ENCODE measurements at regions not wholly inside any gene's neighbourhood (a gene's known extent, or its start where the extent isn't known, plus 50 kb on each side); places are given as distances from the start of the nearest gene placed in this dataset.
"Not testable (repeated sequence)": the region's sequence is repeated elsewhere in the genome, so short reads cannot be mapped to it uniquely, and the experiment has no call there.

- DNase-seq; in situ Hi-C loops (cut with MboI; ENCODE audit: low pct_unique_long_range_greater_than_20kb, low sequenced_read_pairs): not testable (repeated sequence)
Measured at GRCh38 chr2:156254637-156255067, 77.9 kb downstream of the NR4A2 start.

- in situ Hi-C loops (cut with MboI; ENCODE audit: low pct_unique_long_range_greater_than_20kb, low sequenced_read_pairs): no loop called here
- no peak for DNase-seq
Measured at GRCh38 chr2:156253765-156254164, 78.8 kb downstream of the NR4A2 start.

GRCh38 chr2:156242874-156243273, 89.6 kb downstream of the NR4A2 start:
- in situ Hi-C loops (cut with MboI; ENCODE audit: low pct_unique_long_range_greater_than_20kb, low sequenced_read_pairs): no loop called here
- DNase-seq: no peak

- no peak for DNase-seq
- in situ Hi-C loops (cut with MboI; ENCODE audit: low pct_unique_long_range_greater_than_20kb, low sequenced_read_pairs): no loop called here
Measured at GRCh38 chr2:156237558-156237957, 95.0 kb downstream of the NR4A2 start.

GRCh38 chr2:156229724-156230362, 102.7 kb downstream of the NR4A2 start:
- in situ Hi-C loops (cut with MboI; ENCODE audit: low pct_unique_long_range_greater_than_20kb, low sequenced_read_pairs): no loop called here
- no peak for DNase-seq

- in situ Hi-C loops (cut with MboI; ENCODE audit: low pct_unique_long_range_greater_than_20kb, low sequenced_read_pairs); DNase-seq: not testable (repeated sequence)
Measured at GRCh38 chr2:156223328-156223727, 109.2 kb downstream of the NR4A2 start.

- no peak for DNase-seq
- in situ Hi-C loops (cut with MboI; ENCODE audit: low pct_unique_long_range_greater_than_20kb, low sequenced_read_pairs): no loop called here
Measured at GRCh38 chr2:156221703-156222102, 110.8 kb downstream of the NR4A2 start.

- in situ Hi-C loops (cut with MboI; ENCODE audit: low pct_unique_long_range_greater_than_20kb, low sequenced_read_pairs): no loop called here
- no peak for DNase-seq
Measured at GRCh38 chr2:156219491-156220100, 112.9 kb downstream of the NR4A2 start.

GRCh38 chr2:156215656-156216055, 116.9 kb downstream of the NR4A2 start:
- no peak for DNase-seq
- in situ Hi-C loops (cut with MboI; ENCODE audit: low pct_unique_long_range_greater_than_20kb, low sequenced_read_pairs): no loop called here

- in situ Hi-C loops (cut with MboI; ENCODE audit: low pct_unique_long_range_greater_than_20kb, low sequenced_read_pairs): no loop called here
- no peak for DNase-seq
Measured at GRCh38 chr2:156211318-156211717, 121.2 kb downstream of the NR4A2 start.

GRCh38 chr2:156206355-156206754, 126.2 kb downstream of the NR4A2 start:
- DNase-seq: no peak
- in situ Hi-C loops (cut with MboI; ENCODE audit: low pct_unique_long_range_greater_than_20kb, low sequenced_read_pairs): no loop called here

GRCh38 chr2:156199588-156199987, 132.9 kb downstream of the NR4A2 start:
- no peak for DNase-seq
- in situ Hi-C loops (cut with MboI; ENCODE audit: low pct_unique_long_range_greater_than_20kb, low sequenced_read_pairs): no loop called here

GRCh38 chr2:156196031-156196430, 136.5 kb downstream of the NR4A2 start:
- DNase-seq: no peak

GRCh38 chr2:156192468-156192867, 140.1 kb downstream of the NR4A2 start:
- in situ Hi-C loops (cut with MboI; ENCODE audit: low pct_unique_long_range_greater_than_20kb, low sequenced_read_pairs): no loop called here

More at GRCh38 chr2:156196031-156196430, 136.5 kb downstream of the NR4A2 start:
- in situ Hi-C loops (cut with MboI; ENCODE audit: low pct_unique_long_range_greater_than_20kb, low sequenced_read_pairs): no loop called here

GRCh38 chr2:156191527-156191926, 141.0 kb downstream of the NR4A2 start:
- DNase-seq: no peak
- in situ Hi-C loops (cut with MboI; ENCODE audit: low pct_unique_long_range_greater_than_20kb, low sequenced_read_pairs): no loop called here

More at GRCh38 chr2:156192468-156192867, 140.1 kb downstream of the NR4A2 start:
- peak; percentile 4 for DNase-seq

- in situ Hi-C loops (cut with MboI; ENCODE audit: low pct_unique_long_range_greater_than_20kb, low sequenced_read_pairs): no loop called here
- no peak for DNase-seq
Measured at GRCh38 chr2:156190517-156190916, 142.0 kb downstream of the NR4A2 start.

- in situ Hi-C loops (cut with MboI; ENCODE audit: low pct_unique_long_range_greater_than_20kb, low sequenced_read_pairs): no loop called here
- no peak for DNase-seq
Measured at GRCh38 chr2:156189584-156189983, 142.9 kb downstream of the NR4A2 start.

- DNase-seq: no peak
- in situ Hi-C loops (cut with MboI; ENCODE audit: low pct_unique_long_range_greater_than_20kb, low sequenced_read_pairs): no loop called here
Measured at GRCh38 chr2:156189143-156189542, 143.4 kb downstream of the NR4A2 start.

GRCh38 chr2:156182132-156182531, 150.4 kb downstream of the NR4A2 start:
- DNase-seq: no peak
- in situ Hi-C loops (cut with MboI; ENCODE audit: low pct_unique_long_range_greater_than_20kb, low sequenced_read_pairs): no loop called here

GRCh38 chr2:156181208-156181607, 151.3 kb downstream of the NR4A2 start:
- DNase-seq: no peak
- in situ Hi-C loops (cut with MboI; ENCODE audit: low pct_unique_long_range_greater_than_20kb, low sequenced_read_pairs): no loop called here

- in situ Hi-C loops (cut with MboI; ENCODE audit: low pct_unique_long_range_greater_than_20kb, low sequenced_read_pairs): no loop called here
- no peak for DNase-seq
Measured at GRCh38 chr2:156177654-156178053, 154.9 kb downstream of the NR4A2 start.
